ENCODE measurements at regions not wholly inside any gene's neighbourhood (a gene's known extent, or its start where the extent isn't known, plus 50 kb on each side); places are given as distances from the start of the nearest gene placed in this dataset.
"Not testable (repeated sequence)": the region's sequence is repeated elsewhere in the genome, so short reads cannot be mapped to it uniquely, and the experiment has no call there.

GRCh38 chr2:15753811-15754702 is 162.4 kb downstream of the DDX1 start:
- DNase-seq: no peak

DNA sequence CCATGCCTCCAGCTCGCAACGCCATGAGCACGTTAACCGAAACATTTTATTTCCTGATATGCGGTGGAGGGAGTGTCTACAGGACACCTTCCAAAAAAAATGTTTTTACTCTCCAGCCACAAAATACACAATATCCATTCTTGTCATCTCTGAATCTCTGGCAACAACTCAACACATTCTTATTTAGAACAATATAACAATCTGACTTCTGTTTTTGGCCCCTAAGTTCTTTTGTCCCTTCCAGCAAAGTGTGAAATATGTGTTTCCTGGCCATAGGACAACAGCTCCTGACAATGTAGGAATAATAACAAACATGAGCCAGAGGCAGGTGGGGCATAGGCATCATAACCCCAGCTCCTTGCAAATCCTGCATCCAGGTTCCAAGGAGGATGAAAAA is 163.0 kb downstream of the DDX1 start:
- DNase-seq: no peak

GRCh38 chr2:15755528-15755927 is 163.9 kb downstream of the DDX1 start:
- no peak for DNase-seq

- no peak for DNase-seq
Observed at GRCh38 chr2:15756011-15756550, 164.4 kb downstream of the DDX1 start.

DNA sequence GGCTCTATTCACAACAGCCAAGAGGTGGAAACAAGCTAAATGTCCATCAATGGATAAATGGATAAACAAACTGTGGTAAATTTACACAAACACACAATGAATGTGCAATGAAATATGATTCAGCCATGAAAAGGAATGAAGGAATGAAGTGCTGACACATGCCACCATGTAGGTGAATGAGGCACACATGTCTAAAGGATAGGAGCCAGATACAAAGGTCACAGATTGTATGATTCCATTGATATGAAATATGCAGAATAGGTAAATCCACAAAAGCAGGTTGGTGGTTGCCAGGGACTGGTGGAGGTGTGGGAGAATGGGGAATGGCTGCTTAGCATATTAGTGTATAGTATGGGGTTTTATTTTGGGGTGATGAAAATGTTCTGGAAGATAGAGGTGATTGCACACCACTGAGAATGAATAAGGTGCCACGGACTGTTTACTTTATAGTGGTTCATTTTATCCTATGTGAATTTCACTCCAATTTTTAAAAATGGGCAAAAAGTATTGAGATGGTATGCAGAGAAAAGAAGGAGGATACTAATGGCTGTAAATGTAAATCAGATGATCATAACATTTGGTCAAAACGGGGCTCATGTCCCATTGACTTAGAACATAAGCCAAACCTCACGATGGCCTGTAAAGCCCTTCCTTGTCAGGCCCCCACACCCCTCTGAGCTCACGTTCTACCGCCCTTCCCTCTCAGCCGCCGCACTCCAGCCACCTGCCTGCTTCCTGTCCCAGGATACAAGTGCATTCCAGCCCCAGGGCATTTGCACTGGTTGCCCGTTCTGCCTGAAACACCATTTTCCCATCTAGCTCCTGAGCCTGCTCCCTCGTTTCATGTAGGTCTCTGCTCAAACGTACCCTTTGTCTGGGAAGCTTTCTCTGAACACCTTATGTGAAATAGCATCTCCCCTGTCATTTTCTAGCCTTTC is 165.5 kb downstream of the DDX1 start:
- no peak for DNase-seq

- no peak for DNase-seq
Observed at GRCh38 chr2:15757820-15758586, 166.3 kb downstream of the DDX1 start.

- DNase-seq: no peak
Observed at GRCh38 chr2:15758848-15759247, 167.2 kb downstream of the DDX1 start.

DNA sequence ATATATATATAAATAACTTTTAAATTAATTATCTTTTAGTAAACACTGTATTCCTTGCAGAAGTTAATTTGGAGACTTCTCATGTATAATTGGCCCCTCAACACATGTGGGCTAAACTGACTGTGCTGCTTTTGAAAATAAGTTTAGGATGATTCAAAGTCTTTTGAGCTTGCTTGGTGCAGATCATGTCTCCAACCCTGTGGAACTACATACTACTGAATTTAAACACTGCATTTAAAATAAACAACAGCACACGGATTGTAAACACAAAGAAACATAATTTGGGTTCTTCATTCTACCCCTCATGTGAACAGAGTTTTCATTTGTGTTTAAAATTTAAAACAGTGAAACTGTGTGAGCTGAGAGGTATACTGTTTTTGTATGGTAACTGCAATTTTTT is 167.7 kb downstream of the DDX1 start:
- no peak for DNase-seq

DNA sequence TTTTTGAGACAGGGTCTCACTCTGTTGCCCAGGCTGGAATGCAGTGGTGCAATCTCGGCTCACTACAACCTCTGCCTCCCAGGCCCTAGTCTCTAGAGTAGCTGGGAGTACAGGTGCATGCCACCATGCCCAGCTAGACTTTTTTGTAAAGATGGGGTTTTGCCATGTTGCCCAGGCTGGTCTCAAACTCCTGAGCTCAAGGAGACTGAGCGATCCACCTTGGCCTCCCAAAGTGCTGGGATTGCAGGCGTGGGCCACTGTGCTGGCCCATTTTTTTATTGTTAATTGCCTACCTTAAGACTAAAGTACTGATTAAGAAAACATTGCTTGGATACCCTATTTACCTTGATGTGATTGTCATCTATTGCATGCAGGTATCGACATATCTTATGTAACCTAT is 168.1 kb downstream of the DDX1 start:
- DNase-seq: not testable (repeated sequence)

- DNase-seq: no peak
Observed at GRCh38 chr2:15760232-15760910, 168.7 kb downstream of the DDX1 start.

DNA sequence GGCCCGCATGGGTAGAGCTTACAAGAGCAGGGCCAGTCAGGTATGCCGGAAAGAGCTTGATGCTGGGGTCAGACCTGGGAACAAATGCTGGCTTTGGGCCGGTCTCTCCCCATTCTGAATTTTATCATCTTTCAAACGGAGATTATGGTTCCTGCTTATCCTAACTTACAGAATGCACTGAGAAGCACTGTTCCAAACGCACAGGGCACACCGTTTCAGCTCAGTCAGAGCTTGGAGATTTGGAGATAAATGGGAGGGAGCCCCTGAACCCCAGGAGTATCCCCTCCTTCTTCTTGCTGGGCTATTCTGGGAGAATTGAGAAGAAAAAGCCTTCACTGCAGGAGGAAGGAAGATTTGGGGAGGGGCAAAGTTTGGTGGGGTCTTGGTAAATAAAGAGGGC is 169.4 kb downstream of the DDX1 start:
- DNase-seq: no peak

DNA sequence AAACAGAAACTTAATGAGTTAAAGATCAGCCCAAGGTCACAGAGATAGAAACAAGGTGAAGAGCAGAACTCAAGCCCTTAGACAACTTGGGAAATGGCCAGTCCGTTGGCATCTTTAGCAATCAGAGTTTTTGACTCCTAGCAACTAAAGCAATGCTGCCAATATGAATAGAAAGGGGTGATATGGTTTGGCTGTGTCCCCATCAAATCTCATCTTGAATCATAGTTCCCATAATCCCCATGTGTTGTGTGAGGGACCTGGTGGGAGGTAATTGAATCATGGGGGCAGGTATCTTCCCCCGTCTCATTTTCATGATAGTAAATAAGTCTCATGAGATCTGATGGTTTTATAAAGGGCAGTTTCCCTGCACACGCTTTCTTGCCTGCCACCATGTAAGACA is 170.2 kb downstream of the DDX1 start:
- no peak for DNase-seq

DNA sequence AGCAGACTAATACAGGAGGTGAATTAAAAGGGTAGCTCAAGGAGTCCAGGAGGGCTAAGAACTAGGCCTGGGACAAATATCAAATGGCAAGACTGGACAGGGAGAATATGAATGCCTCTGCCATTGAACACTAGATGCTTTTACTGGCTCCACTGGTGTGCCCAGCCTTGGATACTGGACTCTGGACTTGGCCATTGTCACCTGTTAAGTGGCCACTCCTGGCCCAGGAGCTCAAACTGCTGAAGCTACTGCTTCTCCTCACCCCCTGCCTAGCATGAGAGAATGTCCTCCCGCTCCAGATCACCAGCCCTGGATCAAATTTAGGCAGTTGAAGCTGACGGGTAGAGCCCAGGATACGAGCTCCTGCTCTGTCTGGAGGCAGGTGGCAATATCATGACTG is 170.8 kb downstream of the DDX1 start:
- DNase-seq: no peak

- no peak for DNase-seq
Observed at GRCh38 chr2:15763106-15763821, 171.6 kb downstream of the DDX1 start.

DNA sequence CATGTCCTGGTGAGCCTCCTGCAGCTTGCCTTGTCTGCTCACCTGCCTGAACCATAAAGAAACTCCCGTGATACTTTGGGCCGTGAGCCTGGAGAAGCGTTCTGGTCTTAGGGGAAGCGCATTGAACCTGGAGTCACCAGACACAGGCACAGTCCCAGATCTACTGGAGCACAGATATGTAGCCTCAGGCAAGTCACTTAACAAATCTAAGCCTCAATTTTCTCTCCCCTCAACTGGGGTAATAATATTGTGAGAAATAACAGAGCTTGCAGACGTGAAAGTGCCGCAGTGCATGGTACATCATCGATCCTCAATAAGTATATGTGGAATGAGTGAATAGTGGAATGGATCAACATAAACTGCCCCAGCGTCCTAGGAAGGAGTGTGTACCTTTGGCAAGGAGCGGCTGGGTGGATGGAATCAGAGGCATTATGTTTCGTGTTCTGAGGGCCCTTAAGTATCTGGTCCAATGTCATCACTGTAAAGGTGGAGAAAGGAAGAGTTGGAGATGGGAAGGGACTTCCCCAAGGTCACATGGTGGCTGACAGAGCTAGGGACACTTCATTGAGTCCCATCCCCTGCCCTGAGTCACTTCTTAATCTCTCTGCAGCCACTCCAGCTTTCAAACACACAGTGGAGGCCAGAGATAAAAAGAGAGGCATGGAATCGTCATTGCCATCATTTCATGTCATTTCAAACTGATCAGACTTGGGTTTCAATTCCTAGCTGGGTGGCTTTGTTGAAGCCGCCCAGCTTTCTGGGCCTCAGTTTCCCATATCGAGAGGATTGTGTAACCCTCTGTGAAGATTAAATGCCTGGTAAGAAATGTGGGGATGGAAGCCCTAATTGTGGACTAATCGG is 172.4 kb downstream of the DDX1 start:
- no peak for DNase-seq

DNA sequence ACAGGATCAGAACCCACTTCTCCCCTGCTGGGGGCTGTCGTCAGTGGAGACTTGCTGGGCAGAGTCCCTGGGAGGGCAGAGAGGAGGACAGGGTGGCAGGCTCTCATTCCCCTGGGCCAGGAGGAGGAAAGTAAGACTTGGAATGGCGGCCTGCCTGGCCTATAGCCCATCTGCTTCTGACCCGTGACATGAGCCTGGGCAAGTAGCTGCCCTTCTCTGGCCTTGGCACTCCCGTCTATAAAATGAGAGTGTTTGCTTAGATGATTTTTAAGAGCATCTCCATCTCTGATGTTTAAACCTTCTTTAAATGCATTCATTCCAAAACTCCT is 173.0 kb downstream of the DDX1 start:
- DNase-seq: no peak

DNA sequence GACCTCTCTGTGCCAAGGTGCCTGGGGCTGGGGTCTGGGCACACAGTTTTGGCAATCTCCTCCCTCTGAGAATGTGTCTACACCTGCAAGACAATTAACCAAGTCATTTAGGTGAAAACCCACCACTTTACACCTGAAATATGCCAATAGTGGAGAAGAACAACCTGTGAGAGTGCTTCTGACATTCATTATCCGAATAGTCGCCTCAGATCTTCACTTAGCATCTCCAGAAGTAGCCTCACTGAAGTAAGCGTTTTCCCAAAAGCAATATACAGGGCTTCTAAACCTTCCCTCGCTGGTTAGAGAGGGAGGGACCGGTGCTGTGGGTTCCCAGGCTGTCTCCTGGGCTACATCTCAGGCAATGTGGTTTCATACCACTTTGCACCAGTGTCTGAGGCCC is 173.5 kb downstream of the DDX1 start:
- DNase-seq: no peak

GRCh38 chr2:15765686-15766302 is 174.1 kb downstream of the DDX1 start:
- no peak for DNase-seq

- DNase-seq: no peak
Observed at GRCh38 chr2:15766303-15766861, 174.0 kb upstream of the MYCN start.

Measured in fibroblast of skin of back (primary cell).